GM23248 (cell line): ENCODE measurements at regions not wholly inside any gene's neighbourhood (a gene's known extent, or its start where the extent isn't known, plus 50 kb on each side); places are given as distances from the start of the nearest gene placed in this dataset.
A peak's percentile ranks its signal among the peaks of the same experiment; 100 is the strongest.
"Not testable (repeated sequence)": the region's sequence is repeated elsewhere in the genome, so short reads cannot be mapped to it uniquely, and the experiment has no call there.

Experiments used
- DNase-seq: peaks from one replicate; pipeline ENCODE4 v3.0.0-alpha.2; 2015
- H2AFZ ChIP-seq: fragments of 200-600 bp; sonication (generic); 2 replicates; pipeline ENCODE4 v1.6.1; 2016; ENCODE audit warnings: antibody characterized with exemption
- H3F3A ChIP-seq: fragments of 200-600 bp; sonication (generic); 2 replicates; pipeline ENCODE4 v1.6.1; 2016; ENCODE audit warnings: mild to moderate bottlenecking, antibody characterized with exemption, mixed run types; ENCODE audit not compliant: insufficient read depth
- H3K27ac ChIP-seq: fragments of 200-600 bp; sonication (generic); 2 replicates; pipeline ENCODE4 v1.5.1; 2016; ENCODE audit warnings: mild to moderate bottlenecking
- H3K27me3 ChIP-seq: fragments of 200-600 bp; sonication (generic); replicated peaks from 2 replicates; pipeline ENCODE4 v1.6.1; 2016; ENCODE audit warnings: mild to moderate bottlenecking; ENCODE audit not compliant: insufficient read depth
- H3K36me3 ChIP-seq: fragments of 200-600 bp; sonication (generic); 2 replicates; pipeline ENCODE4 v1.6.1; 2016; ENCODE audit warnings: low read depth, mild to moderate bottlenecking
- H3K4me1 ChIP-seq: fragments of 200-600 bp; sonication (generic); 2 replicates; pipeline ENCODE4 v1.6.1; 2016; ENCODE audit warnings: mild to moderate bottlenecking; ENCODE audit not compliant: insufficient read depth
- H3K4me2 ChIP-seq: fragments of 200-600 bp; sonication (generic); one replicate; pipeline ENCODE4 v1.6.1; 2016; ENCODE audit warnings: mild to moderate bottlenecking; ENCODE audit not compliant: unreplicated experiment
- H3K4me3 ChIP-seq: fragments of 200-600 bp; sonication (generic); 2 replicates; pipeline ENCODE4 v1.5.1; 2016; ENCODE audit warnings: mild to moderate bottlenecking
- H3K79me2 ChIP-seq: fragments of 200-600 bp; sonication (generic); 2 replicates; pipeline ENCODE4 v1.6.1; 2016; ENCODE audit warnings: mild to moderate bottlenecking; ENCODE audit not compliant: insufficient read depth
- H3K9ac ChIP-seq: fragments of 200-600 bp; sonication (generic); 2 replicates; pipeline ENCODE4 v1.6.1; 2016; ENCODE audit warnings: mild to moderate bottlenecking
- H3K9me2 ChIP-seq: fragments of 200-600 bp; sonication (generic); 2 replicates; pipeline ENCODE4 v1.6.1; 2016; ENCODE audit warnings: mixed run types, mild to moderate bottlenecking, moderate library complexity; ENCODE audit not compliant: insufficient read depth
- H3K9me3 ChIP-seq: fragments of 200-600 bp; sonication (generic); one replicate; pipeline ENCODE4 v1.6.1; 2017; ENCODE audit warnings: low read depth
- H4K20me1 ChIP-seq: fragments of 200-600 bp; sonication (generic); 2 replicates; pipeline ENCODE4 v1.6.0; 2016; ENCODE audit not compliant: insufficient read depth
- EZH2 ChIP-seq: fragments of 200-600 bp; sonication (generic); IDR thresholded peaks from 2 replicates; pipeline ENCODE4 v1.6.1; 2018; ENCODE audit warnings: antibody characterized with exemption, mild to moderate bottlenecking; ENCODE audit not compliant: insufficient read depth, poor library complexity, severe bottlenecking
- EZH2phosphoT487 ChIP-seq: fragments of 200-600 bp; sonication (generic); IDR thresholded peaks from 2 replicates; pipeline ENCODE4 v1.6.1; 2018; ENCODE audit warnings: antibody characterized with exemption, moderate library complexity, mild to moderate bottlenecking, low read depth; ENCODE audit not compliant: insufficient read depth
- WGBS, 2 experiments: methylation state at CpG; one replicate each; pipeline ENCODE4 v1.1.6; 2015 to 2017; ENCODE audit warnings: low lambda C conversion rate in 2 of 2, low coverage in 1 of 2; ENCODE audit errors: missing lambda C conversion rate in 2 of 2; 5-methylcytosine and 5-hydroxymethylcytosine counted together
- in situ Hi-C: fragments of 300-500 bp; cut with MboI; formaldehyde crosslinking; loops from 2 replicates; pipeline ENCODE4 v1.15.0; 2020

DNA sequence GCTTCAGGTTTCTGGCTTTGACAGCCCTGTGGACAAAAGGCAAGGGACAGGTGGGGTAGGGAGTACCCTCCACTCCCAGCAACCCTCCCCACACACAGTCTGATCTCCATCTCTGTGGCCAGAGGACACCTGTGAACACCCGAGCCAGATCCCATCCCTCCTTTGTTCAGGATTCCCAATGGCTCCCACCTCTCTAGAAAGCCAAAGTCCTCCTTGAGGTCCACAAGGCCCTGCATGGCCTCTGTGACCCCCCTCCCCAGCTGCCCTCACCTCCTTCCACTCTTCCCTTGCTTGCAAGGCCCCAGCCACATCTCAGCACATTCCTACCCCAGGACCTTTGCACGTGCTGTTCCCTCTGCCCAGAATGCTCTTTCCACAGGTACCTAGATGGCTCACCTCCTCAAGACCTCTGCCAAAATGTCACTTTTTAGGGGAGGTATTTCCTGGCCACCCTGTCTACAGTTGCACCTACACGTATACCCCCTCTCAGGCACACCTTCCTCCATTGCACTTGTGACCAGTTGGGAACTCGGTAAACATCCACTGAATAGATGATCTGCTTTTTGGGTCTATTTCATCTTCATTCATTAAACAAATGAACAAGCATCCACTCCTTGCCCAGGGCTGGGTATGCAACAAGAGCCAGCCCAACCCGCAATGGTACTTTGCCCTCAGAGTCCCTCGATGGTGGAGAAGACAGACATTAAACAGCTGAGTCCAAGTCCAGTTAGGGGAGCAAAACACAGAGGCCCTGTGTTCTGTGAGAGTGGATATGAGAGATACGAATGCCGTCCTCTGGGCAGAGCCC, 107.0 kb downstream of the CRLF3 start:
- in situ Hi-C loops = loop anchor here (25.0 kb wide), 1 partner anchor 205 kb away; no protein-coding TSS in a partner anchor

GRCh38 chr17:30716461-30717290, 107.8 kb downstream of the CRLF3 start:
- Histone ChIP-seq H2AFZ (no peak overlapping the region), H4K20me1 (no peaks in the 10 kb centered on the region), H3K9ac (no peak overlapping the region), H3K27me3 (no peaks in the 10 kb centered on the region), H3K9me2 (no peaks in the 10 kb centered on the region), H3F3A (no peaks in the 10 kb centered on the region), H3K4me3 (no peak overlapping the region), H3K4me1 (no peaks in the 10 kb centered on the region), H3K36me3 (no peaks in the 10 kb centered on the region), H3K79me2 (peaks cover 31% of the 10 kb centered on the region), H3K4me2 (no peak overlapping the region), H3K9me3 (no peaks in the 10 kb centered on the region), H3K27ac (no peak overlapping the region)
- 83 to 85% methylated on average over 17 of the region's 17 CpGs for WGBS, 2 experiments
- TF ChIP-seq EZH2phosphoT487 (no peak), EZH2 (no peak)
- peak; percentile 26 for DNase-seq
- in situ Hi-C loops = loop anchor here (25.0 kb wide), 1 partner anchor 204 kb away; no protein-coding TSS in a partner anchor

More for the DNA sequence above, 107.0 kb downstream of the CRLF3 start:
- H3K36me3 ChIP-seq = no peaks in the 10 kb centered on the region
- H3K9me3 ChIP-seq = no peaks in the 10 kb centered on the region
- H3K79me2 ChIP-seq = peaks cover 36% of the 10 kb centered on the region
- no peaks in the 10 kb centered on the region for H3F3A ChIP-seq
- no peaks in the 10 kb centered on the region for H3K9me2 ChIP-seq
- no peak overlapping the region for H3K4me2 ChIP-seq
- H3K9ac ChIP-seq = no peak overlapping the region
- no peaks in the 10 kb centered on the region for H3K4me1 ChIP-seq
- no peak overlapping the region for H3K4me3 ChIP-seq
- H3K27me3 ChIP-seq = no peaks in the 10 kb centered on the region
- no peak overlapping the region for H3K27ac ChIP-seq
- WGBS, 2 experiments = 74 to 79% methylated on average over 8 of the region's 8 CpGs
- TF ChIP-seq EZH2phosphoT487 = no peak
- no peak for TF ChIP-seq EZH2
- DNase-seq = no peak
- H4K20me1 ChIP-seq = no peaks in the 10 kb centered on the region
- no peak overlapping the region for H2AFZ ChIP-seq

GRCh38 chr17:30714825-30715622, 109.5 kb downstream of the CRLF3 start:
- in situ Hi-C loops = loop anchor here (25.0 kb wide), 1 partner anchor 203 kb away; no protein-coding TSS in a partner anchor
- H3K27me3 ChIP-seq, H3K4me3 ChIP-seq, H3K9ac ChIP-seq, H3K27ac ChIP-seq, H3K36me3 ChIP-seq, H3K9me2 ChIP-seq, H4K20me1 ChIP-seq, H3K4me2 ChIP-seq, H3F3A ChIP-seq, H3K4me1 ChIP-seq, H2AFZ ChIP-seq, H3K9me3 ChIP-seq: not testable (repeated sequence)
- H3K79me2 ChIP-seq = peaks cover 45% of the 10 kb centered on the region
- peak; percentile 58 for DNase-seq
- 75 to 78% methylated on average over 21 to 25 of the region's 25 CpGs for WGBS, 2 experiments

GRCh38 chr17:30713805-30714204, 110.7 kb downstream of the CRLF3 start:
- peaks cover 38% of the 10 kb centered on the region for H3K79me2 ChIP-seq
- not testable (repeated sequence) for H3K9me3 ChIP-seq, H3K4me3 ChIP-seq, H4K20me1 ChIP-seq, H3K27ac ChIP-seq, DNase-seq, H3K27me3 ChIP-seq, H3K4me1 ChIP-seq, H3K36me3 ChIP-seq, H3F3A ChIP-seq, H3K4me2 ChIP-seq, H3K9me2 ChIP-seq, H2AFZ ChIP-seq, H3K9ac ChIP-seq
- in situ Hi-C loops = loop anchor here (25.0 kb wide), 1 partner anchor 202 kb away; no protein-coding TSS in a partner anchor
- WGBS, 2 experiments = 83 to 85% methylated on average over 10 of the region's 10 CpGs

GRCh38 chr17:30712859-30713258, 111.6 kb downstream of the CRLF3 start:
- DNase-seq, H3K4me3 ChIP-seq, H3K9me3 ChIP-seq, H4K20me1 ChIP-seq, H3F3A ChIP-seq, H3K4me1 ChIP-seq, H3K27ac ChIP-seq, H3K9me2 ChIP-seq, H3K36me3 ChIP-seq, H2AFZ ChIP-seq, H3K9ac ChIP-seq, H3K27me3 ChIP-seq, H3K4me2 ChIP-seq: not testable (repeated sequence)
- H3K79me2 ChIP-seq = peaks cover 34% of the 10 kb centered on the region
- WGBS, 2 experiments = 79 to 81% methylated on average over 3 of the region's 3 CpGs
- in situ Hi-C loops = loop anchor here (25.0 kb wide), 1 partner anchor 201 kb away; no protein-coding TSS in a partner anchor

DNA sequence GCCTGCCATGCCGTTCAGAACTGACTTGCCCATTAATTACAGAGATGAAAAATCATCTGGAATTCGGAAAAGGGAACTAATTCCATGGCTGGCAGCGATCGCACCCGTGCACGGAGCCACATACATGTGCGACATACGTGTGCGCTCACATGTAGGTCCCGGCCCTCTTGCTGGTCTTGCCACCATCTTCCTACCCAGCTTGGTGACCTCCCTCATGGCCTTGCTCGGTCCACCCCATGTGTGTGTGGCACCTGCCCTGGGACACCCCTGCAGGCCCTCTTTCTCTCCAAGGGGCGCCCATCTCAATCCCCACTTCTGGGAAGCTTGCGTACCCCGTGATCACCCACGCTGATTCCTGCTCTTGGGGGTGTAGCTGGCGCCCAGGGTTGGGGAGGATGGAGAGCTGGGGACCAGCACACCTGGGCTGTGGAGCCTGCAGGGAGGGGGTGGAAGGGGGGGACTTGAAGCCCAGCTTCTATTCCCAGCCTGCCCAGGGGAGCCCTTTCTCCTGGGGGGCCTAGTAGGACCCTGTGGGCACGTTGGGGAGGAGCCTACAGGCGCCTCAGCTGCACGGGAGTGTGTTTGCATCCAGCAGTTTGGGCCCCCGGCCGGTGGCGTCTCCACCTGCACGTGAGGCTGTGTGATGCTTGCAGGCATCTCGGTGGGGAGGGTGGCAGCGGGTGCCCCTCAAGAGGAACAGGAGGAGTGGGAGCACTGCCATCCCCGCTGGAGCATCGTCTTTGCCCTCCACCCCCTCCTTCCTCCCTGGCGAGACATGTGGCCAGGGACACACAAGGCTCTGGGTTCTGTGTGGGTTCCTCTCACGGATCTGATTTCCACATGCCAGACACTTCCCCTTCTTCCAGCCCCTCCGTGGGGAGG, 112.6 kb downstream of the CRLF3 start:
- H2AFZ ChIP-seq, H3K4me3 ChIP-seq, H3F3A ChIP-seq, H3K4me2 ChIP-seq, H3K9ac ChIP-seq, H3K27ac ChIP-seq, H3K4me1 ChIP-seq, H3K36me3 ChIP-seq, DNase-seq, H4K20me1 ChIP-seq, H3K9me3 ChIP-seq, H3K27me3 ChIP-seq, H3K9me2 ChIP-seq: not testable (repeated sequence)
- peaks cover 26% of the 10 kb centered on the region for H3K79me2 ChIP-seq
- 72 to 74% methylated on average over 25 to 30 of the region's 30 CpGs for WGBS, 2 experiments
- in situ Hi-C loops = loop anchor here (25.0 kb wide), 1 partner anchor 200 kb away; no protein-coding TSS in a partner anchor
